OCI-LY7 (cell line): ENCODE measurements at regions not wholly inside any gene's neighbourhood (a gene's known extent, or its start where the extent isn't known, plus 50 kb on each side); places are given as distances from the start of the nearest gene placed in this dataset.

Experiments
- BruUV-seq: library from RNA; stranded (reverse); fragments of 400-500 nt; replicated peaks from 2 replicates; lab custom pipeline; 2021; lab: Mats Ljungman, UMichigan
- CTCF ChIA-PET: fragments of 300-600 bp; sonication (Branson Sonifier 250); formaldehyde crosslinking; loops from one replicate; lab custom pipeline; 2022; ENCODE audit warnings: antibody characterized with exemption; ENCODE audit not compliant: unreplicated experiment; lab: Charles Lee
- POLR2A ChIA-PET: fragments of 300-600 bp; sonication (Branson Sonifier 250); formaldehyde crosslinking; loops from one replicate; lab custom pipeline; 2022; ENCODE audit warnings: antibody characterized with exemption; lab: Charles Lee
- DNase-seq: peaks from one replicate; pipeline ENCODE4 v3.0.0-alpha.2; 2015; ENCODE audit warnings: low spot score
- H2AFZ ChIP-seq: fragments of 200-600 bp; sonication (generic), shearing (Covaris generic); 2 replicates; pipeline ENCODE4 v1.6.1; 2014; ENCODE audit warnings: mild to moderate bottlenecking, antibody characterized with exemption, low read length, moderate library complexity
- H3K27ac ChIP-seq: fragments of 200-600 bp; sonication (generic); 2 replicates; pipeline ENCODE4 v1.5.1; 2014; ENCODE audit warnings: mixed run types, low read depth, mild to moderate bottlenecking, moderate library complexity, low read length, inconsistent platforms; ENCODE audit not compliant: poor library complexity, severe bottlenecking
- H3K36me3 ChIP-seq: fragments of 200-600 bp; sonication (generic); 2 replicates; pipeline ENCODE4 v1.6.1; 2014; ENCODE audit warnings: mild to moderate bottlenecking, antibody characterized with exemption, low read length, moderate library complexity, mixed read lengths; ENCODE audit not compliant: insufficient read depth
- H3K4me1 ChIP-seq: fragments of 200-600 bp; sonication (generic); 2 replicates; pipeline ENCODE4 v1.5.1; 2014; ENCODE audit warnings: mild to moderate bottlenecking, low read length; ENCODE audit not compliant: insufficient read depth, poor library complexity, severe bottlenecking
- H3K4me2 ChIP-seq: fragments of 200-600 bp; sonication (generic); 2 replicates; pipeline ENCODE4 v1.6.1; 2014; ENCODE audit warnings: mild to moderate bottlenecking, low read length
- H3K4me3 ChIP-seq: fragments of 200-600 bp; sonication (generic); 2 replicates; pipeline ENCODE4 v1.5.1; 2014; ENCODE audit warnings: mild to moderate bottlenecking, low read depth, low read length; ENCODE audit not compliant: poor library complexity, severe bottlenecking
- H3K79me2 ChIP-seq: fragments of 200-600 bp; sonication (generic); 2 replicates; pipeline ENCODE4 v1.6.1; 2016; ENCODE audit warnings: low read depth, mild to moderate bottlenecking, low read length, moderate library complexity, mixed read lengths; ENCODE audit not compliant: insufficient read depth
- H3K9me2 ChIP-seq: fragments of 200-600 bp; sonication (generic); 2 replicates; pipeline ENCODE4 v1.6.1; 2016; ENCODE audit warnings: mild to moderate bottlenecking, low read length, mixed read lengths; ENCODE audit not compliant: insufficient read depth
- H3K9me3 ChIP-seq: fragments of 200-600 bp; sonication (generic); 2 replicates; pipeline ENCODE4 v1.6.1; 2014; ENCODE audit warnings: mild to moderate bottlenecking, mixed run types, low read length, mixed read lengths
- H4K20me1 ChIP-seq: fragments of 200-600 bp; sonication (generic); 2 replicates; pipeline ENCODE4 v1.6.1; 2014; ENCODE audit warnings: mild to moderate bottlenecking, antibody characterized with exemption, low read length, moderate library complexity, mixed read lengths; ENCODE audit not compliant: insufficient read depth
- CTCF ChIP-seq: fragments of 200-600 bp; sonication (generic); conservative IDR thresholded peaks from 2 replicates; pipeline ENCODE4 v1.5.1; 2014; ENCODE audit warnings: mild to moderate bottlenecking, antibody characterized with exemption, low read length, moderate library complexity, mixed read lengths
- EZH2phosphoT487 ChIP-seq: fragments of 200-600 bp; sonication (generic); IDR thresholded peaks from 2 replicates; pipeline ENCODE4 v1.6.1; 2018; ENCODE audit warnings: low read depth, borderline replicate concordance, mild to moderate bottlenecking, mixed run types, antibody characterized with exemption, low read length, moderate library complexity, mixed read lengths
- intact Hi-C: fragments of 100-400 bp; cut with micrococcal nuclease; formaldehyde crosslinking; loops from one replicate; pipeline ENCODE4 v1.10.0; 2022; ENCODE audit not compliant: unreplicated experiment

- Histone ChIP-seq H3K4me2 (no peak overlapping the region), H2AFZ (no peak overlapping the region), H3K9me3 (no peaks in the 10 kb centered on the region), H3K27ac (no peak overlapping the region), H3K4me1 (no peaks in the 10 kb centered on the region), H4K20me1 (no peaks in the 10 kb centered on the region), H3K36me3 (no peaks in the 10 kb centered on the region), H3K4me3 (no peak overlapping the region), H3K9me2 (no peaks in the 10 kb centered on the region), H3K79me2 (no peaks in the 10 kb centered on the region)
- intact Hi-C loops, result no loop called here
- TF ChIP-seq CTCF (no peak), EZH2phosphoT487 (no peak)
- DNase-seq, result no peak
- POLR2A ChIA-PET, result no interaction called here
- CTCF ChIA-PET, result no interaction called here
- no TSS peak for BruUV-seq
Observed at GRCh38 chr1:30511106-30511505, 212.3 kb downstream of the MATN1 start.

- no peaks in the 10 kb centered on the region for H4K20me1 ChIP-seq
- intact Hi-C loops, result no loop called here
- DNase-seq, result no peak
- no peaks in the 10 kb centered on the region for H3K9me3 ChIP-seq
- no peaks in the 10 kb centered on the region for H3K9me2 ChIP-seq
- no peak overlapping the region for H3K4me3 ChIP-seq
- no peaks in the 10 kb centered on the region for H3K36me3 ChIP-seq
- TF ChIP-seq CTCF (no peak), EZH2phosphoT487 (no peak)
- no peaks in the 10 kb centered on the region for H3K4me1 ChIP-seq
- H3K4me2 ChIP-seq, result no peak overlapping the region
- ChIA-PET POLR2A (no interaction called here), CTCF (no interaction called here)
- BruUV-seq, result no TSS peak
- no peak overlapping the region for H2AFZ ChIP-seq
- H3K79me2 ChIP-seq, result no peaks in the 10 kb centered on the region
- H3K27ac ChIP-seq, result no peak overlapping the region
Observed at GRCh38 chr1:30509670-30510069, 213.7 kb downstream of the MATN1 start.

- no peaks in the 10 kb centered on the region for H4K20me1 ChIP-seq
- H3K9me2 ChIP-seq, result no peaks in the 10 kb centered on the region
- H3K27ac ChIP-seq, result no peak overlapping the region
- H3K9me3 ChIP-seq, result no peaks in the 10 kb centered on the region
- no peak overlapping the region for H3K4me2 ChIP-seq
- H3K4me1 ChIP-seq, result no peaks in the 10 kb centered on the region
- no peaks in the 10 kb centered on the region for H3K36me3 ChIP-seq
- DNase-seq, result no peak
- H3K4me3 ChIP-seq, result no peak overlapping the region
- TF ChIP-seq CTCF, result no peak
- no peak for TF ChIP-seq EZH2phosphoT487
- intact Hi-C loops, result no loop called here
- CTCF ChIA-PET, result no interaction called here
- POLR2A ChIA-PET, result no interaction called here
- no TSS peak for BruUV-seq
- H3K79me2 ChIP-seq, result no peaks in the 10 kb centered on the region
- H2AFZ ChIP-seq, result no peak overlapping the region
Observed at GRCh38 chr1:30508611-30509010, 214.8 kb downstream of the MATN1 start.
